Coronary artery (tissue), 2 donors: ENCODE measurements at regions not wholly inside any gene's neighbourhood (a gene's known extent, or its start where the extent isn't known, plus 50 kb on each side); places are given as distances from the start of the nearest gene placed in this dataset.

ENCODE experiments used
- DNase-seq: peaks from one replicate; pipeline ENCODE4 v3.0.0-alpha.2; 2017; ENCODE audit warnings: low spot score
- H3K27ac ChIP-seq, 2 donors: fragments of 200-600 bp; sonication (generic); one replicate each; pipeline ENCODE4 v1.5.1; 2016 to 2019
- H3K4me3 ChIP-seq: fragments of 200-600 bp; sonication (generic); 2 replicates; pipeline ENCODE4 v1.5.1; 2016; ENCODE audit warnings: mild to moderate bottlenecking, moderate library complexity
- CTCF ChIP-seq: fragments of 200-600 bp; sonication (generic); IDR thresholded peaks from one replicate; pipeline ENCODE4 v1.5.1; 2019; ENCODE audit warnings: antibody characterized with exemption

DNA sequence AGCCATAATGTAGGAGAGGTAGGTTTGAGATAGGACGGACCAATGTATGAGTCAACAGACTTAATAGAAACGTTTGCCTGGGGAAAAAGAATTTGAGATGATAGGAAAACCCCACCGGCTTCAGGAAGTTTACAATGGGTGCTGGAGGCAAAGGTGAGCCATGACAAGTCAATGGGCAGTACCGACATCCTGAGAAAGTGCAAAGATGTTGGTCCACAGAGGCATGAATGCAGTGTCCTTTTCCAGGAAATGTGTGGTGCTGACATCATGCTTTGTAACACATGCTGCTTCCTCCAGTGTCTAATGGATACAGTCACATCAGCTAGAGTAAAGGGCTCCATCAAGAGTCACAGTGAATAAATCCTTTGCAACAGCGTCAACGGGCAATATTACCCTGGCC, 533.6 kb downstream of the INHBA start:
- no peak overlapping the region for H3K4me3 ChIP-seq
- no peak for DNase-seq
- H3K27ac ChIP-seq = no peak overlapping the region
- no peak for TF ChIP-seq CTCF

- TF ChIP-seq CTCF = no peak
- no peak overlapping the region for H3K4me3 ChIP-seq
Measured at GRCh38 chr7:41167836-41168235, 535.1 kb downstream of the INHBA start.

GRCh38 chr7:41164440-41164839, 538.5 kb downstream of the INHBA start:
- no peak for TF ChIP-seq CTCF
- no peak overlapping the region for H3K27ac ChIP-seq
- no peak overlapping the region for H3K4me3 ChIP-seq
- no peak for DNase-seq

More at GRCh38 chr7:41167836-41168235, 535.1 kb downstream of the INHBA start:
- H3K27ac ChIP-seq = no peak overlapping the region
- DNase-seq = no peak

DNA sequence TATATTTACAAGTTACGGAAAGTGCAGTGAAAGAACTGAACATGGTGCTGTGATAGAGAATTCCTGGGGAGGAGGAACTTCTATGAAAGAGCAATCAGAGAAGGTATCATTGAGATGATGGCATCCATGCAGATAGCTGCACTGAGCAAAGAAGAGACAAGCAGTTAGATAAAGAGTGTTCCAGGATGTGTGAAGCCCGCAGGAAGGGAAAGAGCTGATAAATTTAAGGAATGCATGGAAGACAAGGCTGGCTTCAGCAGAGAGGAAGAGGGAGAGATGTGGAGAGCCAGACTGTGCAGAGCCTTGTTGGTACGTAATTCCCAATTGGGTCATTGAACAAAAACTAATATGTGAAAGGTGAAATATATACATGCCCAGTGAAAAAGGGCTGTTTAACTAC, 538.9 kb downstream of the INHBA start:
- no peak for DNase-seq
- H3K27ac ChIP-seq = no peak overlapping the region
- no peak overlapping the region for H3K4me3 ChIP-seq
- no peak for TF ChIP-seq CTCF

DNA sequence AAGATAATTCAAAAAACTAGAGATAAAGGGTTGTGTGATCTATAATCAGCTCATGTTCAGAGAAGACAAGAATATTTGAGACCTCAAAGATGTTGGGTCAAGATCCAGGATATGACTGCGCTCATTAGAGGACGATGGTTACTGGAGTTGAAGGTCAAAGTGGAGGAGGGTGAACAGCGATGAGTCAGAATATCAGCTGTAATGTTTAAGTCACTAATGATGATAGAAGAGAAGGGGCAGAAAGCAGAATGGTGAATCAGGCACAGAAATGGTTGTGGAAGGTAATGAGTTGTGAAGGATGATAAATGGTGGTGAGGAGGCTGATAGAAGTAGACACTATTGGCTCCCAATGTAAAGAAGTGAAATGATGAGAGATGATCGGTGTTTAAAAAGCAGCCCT, 540.3 kb downstream of the INHBA start:
- Histone ChIP-seq H3K4me3 (no peak overlapping the region), H3K27ac (no peak overlapping the region)
- no peak for TF ChIP-seq CTCF
- no peak for DNase-seq

DNA sequence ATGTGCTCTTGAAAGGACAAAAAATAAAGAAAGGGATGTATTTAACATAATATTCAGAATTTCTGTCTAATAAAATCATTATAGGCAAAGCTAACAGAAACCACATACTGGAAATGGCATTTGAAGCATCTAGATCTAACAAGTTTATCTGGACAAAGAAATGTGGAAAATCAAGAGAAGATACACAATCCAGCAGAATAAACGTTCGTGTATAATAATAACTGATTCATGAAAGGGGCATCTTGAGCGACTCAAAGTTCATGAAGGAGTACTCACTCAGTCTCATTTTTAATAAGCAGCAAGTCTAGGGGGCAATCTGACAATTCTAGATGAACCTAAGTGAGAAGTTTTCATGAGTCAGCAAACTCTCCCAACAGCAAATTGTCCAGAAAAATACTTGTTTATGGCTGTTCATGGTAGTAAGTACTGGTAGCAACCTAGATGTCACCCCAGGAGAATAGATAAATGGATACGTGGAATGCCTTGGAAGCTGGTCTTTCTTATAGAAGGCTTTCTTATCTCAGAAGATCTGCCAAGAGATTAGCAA, 541.8 kb downstream of the INHBA start:
- Histone ChIP-seq H3K4me3 (no peak overlapping the region), H3K27ac (no peak overlapping the region)
- DNase-seq = no peak
- no peak for TF ChIP-seq CTCF

DNA sequence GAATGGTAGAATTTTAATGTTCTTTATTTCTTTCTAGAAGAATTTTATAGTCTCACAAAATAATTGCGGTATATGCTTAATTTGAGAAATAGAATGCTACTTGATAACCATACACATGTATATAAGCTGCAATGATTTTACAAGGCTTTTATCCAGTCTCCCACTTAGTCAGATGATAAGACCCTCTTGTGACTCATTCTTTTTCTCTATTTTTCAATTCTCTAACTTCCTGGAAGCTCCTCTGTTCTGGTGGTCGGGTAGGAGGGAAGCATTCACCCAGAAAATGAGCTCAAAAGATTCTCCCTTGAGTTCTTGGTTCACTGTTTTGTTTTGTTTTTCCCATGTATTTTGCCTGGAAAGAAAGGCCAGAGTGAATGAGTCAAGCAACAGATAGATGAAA, 546.6 kb downstream of the INHBA start:
- Histone ChIP-seq H3K4me3 (no peak overlapping the region), H3K27ac (no peak overlapping the region)
- no peak for DNase-seq
- TF ChIP-seq CTCF = no peak
